ENCODE measurements at regions not wholly inside any gene's neighbourhood (a gene's known extent, or its start where the extent isn't known, plus 50 kb on each side); places are given as distances from the start of the nearest gene placed in this dataset.

DNA sequence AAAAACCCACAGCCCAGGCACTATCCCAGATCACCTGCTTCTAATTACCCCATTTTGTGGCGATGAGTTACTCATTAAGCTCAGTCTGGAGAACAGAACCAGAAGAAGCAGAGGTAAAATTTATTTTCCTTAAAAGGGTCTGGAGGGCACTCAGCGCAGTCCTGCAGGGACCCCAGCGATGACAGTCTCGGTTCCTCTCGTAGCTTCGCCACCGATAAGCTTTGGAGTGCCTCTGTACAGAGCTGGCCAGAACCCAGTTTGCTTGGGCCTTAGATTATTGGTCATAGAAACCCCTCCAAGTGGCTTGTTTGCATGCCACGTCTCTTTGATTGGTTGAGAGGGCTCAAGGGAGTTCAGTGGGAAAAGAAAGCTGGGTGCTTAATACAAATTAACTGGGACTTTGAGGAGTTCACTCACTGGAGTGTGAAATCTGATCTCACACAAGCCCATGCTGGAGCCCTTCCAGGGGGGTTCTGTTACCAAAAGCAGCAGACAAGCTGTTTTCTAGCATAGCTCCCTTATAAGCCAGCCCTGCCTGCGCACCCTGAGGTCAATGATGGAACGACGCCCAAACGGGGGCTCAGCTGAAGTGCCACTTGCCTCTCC, 158.5 kb upstream of the ARID1B start:
- H3K4me3 Mint-ChIP-seq, result no peak overlapping the region
- H3K27ac Mint-ChIP-seq, result no peak overlapping the region
- H3K27me3 Mint-ChIP-seq, result peaks cover 8% of the 10 kb centered on the region
- CTCF ChIA-PET, result no interaction called here
- no peaks in the 10 kb centered on the region for H3K4me1 Mint-ChIP-seq
- no peak for DNase-seq
- H3K9me3 Mint-ChIP-seq, result peaks cover 9% of the 10 kb centered on the region
- no peaks in the 10 kb centered on the region for H3K36me3 Mint-ChIP-seq

- peaks cover 14% of the 10 kb centered on the region for H3K9me3 Mint-ChIP-seq
Measured at GRCh38 chr6:156617941-156618340, 159.2 kb upstream of the ARID1B start.

GRCh38 chr6:156617376-156617775, 159.8 kb upstream of the ARID1B start:
- H3K9me3 Mint-ChIP-seq, result peaks cover 16% of the 10 kb centered on the region
- CTCF ChIA-PET, result no interaction called here
- no peak overlapping the region for H3K27ac Mint-ChIP-seq
- H3K4me1 Mint-ChIP-seq, result no peaks in the 10 kb centered on the region
- H3K36me3 Mint-ChIP-seq, result no peaks in the 10 kb centered on the region
- DNase-seq, result no peak
- H3K4me3 Mint-ChIP-seq, result no peak overlapping the region
- H3K27me3 Mint-ChIP-seq, result peaks cover 13% of the 10 kb centered on the region

More at GRCh38 chr6:156617941-156618340, 159.2 kb upstream of the ARID1B start:
- no peak overlapping the region for H3K4me3 Mint-ChIP-seq
- CTCF ChIA-PET, result no interaction called here
- H3K4me1 Mint-ChIP-seq, result no peaks in the 10 kb centered on the region
- no peak for DNase-seq
- no peak overlapping the region for H3K27ac Mint-ChIP-seq
- H3K36me3 Mint-ChIP-seq, result no peaks in the 10 kb centered on the region
- peaks cover 13% of the 10 kb centered on the region for H3K27me3 Mint-ChIP-seq

DNA sequence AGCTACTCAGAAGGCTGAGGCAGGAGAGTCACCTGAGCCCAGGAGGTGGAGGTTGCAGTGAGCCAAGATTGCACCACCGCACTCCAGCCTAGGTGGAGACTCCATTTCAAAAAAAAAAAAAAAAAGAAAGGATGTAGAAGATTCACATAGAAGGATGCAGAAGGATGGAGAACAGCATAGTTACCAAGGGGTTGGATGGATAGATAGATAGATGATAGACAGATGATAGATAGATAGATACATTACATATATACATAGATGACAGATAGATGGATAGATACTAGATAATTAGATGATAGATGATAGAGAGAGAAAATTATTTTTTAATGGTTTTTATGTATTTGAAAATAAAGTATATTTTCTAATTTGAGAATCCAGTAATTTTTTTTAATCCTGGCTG, 160.7 kb upstream of the ARID1B start:
- Mint-ChIP-seq H3K4me1 (no peaks in the 10 kb centered on the region), H3K9me3 (peaks cover 21% of the 10 kb centered on the region), H3K27me3 (peaks cover 9% of the 10 kb centered on the region), H3K27ac (no peak overlapping the region), H3K4me3 (no peak overlapping the region), H3K36me3 (no peaks in the 10 kb centered on the region)
- no peak for DNase-seq
- CTCF ChIA-PET, result no interaction called here

DNA sequence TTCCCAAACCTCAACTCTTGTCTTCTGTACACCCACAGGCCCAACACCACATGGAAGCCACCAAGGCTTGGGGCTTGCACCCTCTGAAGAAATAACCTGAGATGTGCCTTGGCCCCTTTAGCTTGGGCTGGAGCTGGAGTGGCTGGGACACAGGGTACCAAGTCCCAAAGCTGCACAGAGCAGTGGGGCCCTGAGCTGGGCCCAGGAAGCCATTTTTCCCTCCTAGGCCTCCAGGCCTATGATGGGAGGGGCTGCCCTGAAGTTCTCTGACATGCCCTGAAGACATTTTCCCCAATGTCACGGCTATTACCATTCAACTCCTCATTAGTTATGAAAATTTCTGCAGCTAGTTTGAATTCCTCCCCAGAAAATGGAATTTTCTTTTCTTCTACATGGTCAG, 163.2 kb upstream of the ARID1B start:
- Mint-ChIP-seq H3K36me3 (no peaks in the 10 kb centered on the region), H3K4me3 (no peak overlapping the region), H3K4me1 (no peaks in the 10 kb centered on the region), H3K27me3 (peaks cover 9% of the 10 kb centered on the region), H3K27ac (no peak overlapping the region), H3K9me3 (peaks cover 21% of the 10 kb centered on the region)
- no peak for DNase-seq
- CTCF ChIA-PET, result no interaction called here

DNA sequence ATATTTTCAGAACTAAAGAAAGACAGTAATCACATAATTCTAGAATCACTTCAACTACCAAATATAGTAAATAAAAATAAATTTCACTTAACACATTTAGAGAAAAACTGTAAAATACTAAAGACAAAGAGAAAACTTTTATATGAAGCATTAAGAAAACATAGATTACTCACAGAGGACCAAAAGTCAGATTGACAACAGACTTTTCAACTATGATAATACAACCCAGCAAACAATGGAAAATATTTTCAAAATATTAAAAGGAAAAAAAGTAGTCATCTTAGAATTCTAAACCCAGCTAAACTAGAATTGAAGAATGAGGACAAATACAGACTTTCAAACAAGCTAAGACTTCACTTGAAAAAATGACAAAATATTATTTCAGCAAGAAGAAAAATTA, 164.8 kb upstream of the ARID1B start:
- Mint-ChIP-seq H3K4me3 (no peak overlapping the region), H3K9me3 (peaks cover 21% of the 10 kb centered on the region), H3K27me3 (peaks cover 8% of the 10 kb centered on the region), H3K36me3 (no peaks in the 10 kb centered on the region), H3K27ac (no peak overlapping the region), H3K4me1 (no peaks in the 10 kb centered on the region)
- DNase-seq, result no peak
- CTCF ChIA-PET, result no interaction called here

GRCh38 chr6:156602066-156602385, 175.2 kb upstream of the ARID1B start:
- Mint-ChIP-seq H3K4me1 (no peaks in the 10 kb centered on the region), H3K36me3 (no peaks in the 10 kb centered on the region), H3K27ac (no peak overlapping the region), H3K9me3 (peaks cover 3% of the 10 kb centered on the region), H3K27me3 (peaks cover 18% of the 10 kb centered on the region), H3K4me3 (no peak overlapping the region)
- CTCF ChIA-PET, result no interaction called here
- DNase-seq, result no peak

- Mint-ChIP-seq H3K4me1 (no peaks in the 10 kb centered on the region), H3K9me3 (peaks cover 3% of the 10 kb centered on the region), H3K27me3 (peaks cover 18% of the 10 kb centered on the region), H3K27ac (no peak overlapping the region), H3K4me3 (no peak overlapping the region), H3K36me3 (no peaks in the 10 kb centered on the region)
- CTCF ChIA-PET, result no interaction called here
- no peak for DNase-seq
Measured at GRCh38 chr6:156601152-156602065, 175.8 kb upstream of the ARID1B start.

- Mint-ChIP-seq H3K27me3 (peaks cover 18% of the 10 kb centered on the region), H3K9me3 (peaks cover 3% of the 10 kb centered on the region), H3K4me1 (no peaks in the 10 kb centered on the region), H3K27ac (no peak overlapping the region), H3K36me3 (no peaks in the 10 kb centered on the region), H3K4me3 (no peak overlapping the region)
- CTCF ChIA-PET, result no interaction called here
- no peak for DNase-seq
Measured at GRCh38 chr6:156600678-156601077, 176.5 kb upstream of the ARID1B start.

- peaks cover 3% of the 10 kb centered on the region for H3K9me3 Mint-ChIP-seq
- H3K36me3 Mint-ChIP-seq, result no peaks in the 10 kb centered on the region
- H3K27me3 Mint-ChIP-seq, result peaks cover 14% of the 10 kb centered on the region
- H3K27ac Mint-ChIP-seq, result no peak overlapping the region
- DNase-seq, result no peak
- CTCF ChIA-PET, result no interaction called here
- H3K4me3 Mint-ChIP-seq, result no peak overlapping the region
- no peaks in the 10 kb centered on the region for H3K4me1 Mint-ChIP-seq
Measured at GRCh38 chr6:156599978-156600590, 177.1 kb upstream of the ARID1B start.

DNA sequence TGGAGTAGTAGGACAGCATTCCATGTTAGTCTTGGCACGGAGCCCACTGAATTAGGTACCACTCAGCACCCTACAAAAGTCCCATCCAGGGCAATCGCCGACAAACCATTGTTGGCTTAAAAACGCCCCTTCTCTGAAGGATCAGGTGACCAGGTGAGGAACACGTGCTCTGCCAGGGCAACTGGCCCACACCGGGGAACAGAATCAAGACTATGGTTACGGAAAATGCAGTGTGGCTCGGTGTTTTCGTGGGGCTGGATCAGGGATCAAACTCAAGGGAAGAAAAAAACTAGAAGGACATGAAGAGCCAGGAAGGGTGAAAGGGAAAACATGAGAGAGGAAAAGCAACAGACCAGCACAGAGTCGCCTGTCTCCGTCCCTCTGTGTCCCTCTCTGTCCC, 177.8 kb upstream of the ARID1B start:
- Mint-ChIP-seq H3K4me1 (no peaks in the 10 kb centered on the region), H3K36me3 (no peaks in the 10 kb centered on the region), H3K4me3 (no peak overlapping the region), H3K27me3 (peaks cover 14% of the 10 kb centered on the region), H3K9me3 (no peaks in the 10 kb centered on the region), H3K27ac (no peak overlapping the region)
- CTCF ChIA-PET, result no interaction called here
- DNase-seq, result no peak

GRCh38 chr6:156598855-156599180, 178.4 kb upstream of the ARID1B start:
- Mint-ChIP-seq H3K27me3 (peaks cover 14% of the 10 kb centered on the region), H3K9me3 (no peaks in the 10 kb centered on the region), H3K4me1 (no peaks in the 10 kb centered on the region), H3K4me3 (no peak overlapping the region), H3K27ac (no peak overlapping the region), H3K36me3 (no peaks in the 10 kb centered on the region)
- CTCF ChIA-PET, result no interaction called here
- DNase-seq, result no peak

- no peaks in the 10 kb centered on the region for H3K9me3 Mint-ChIP-seq
- no peak for DNase-seq
- H3K27me3 Mint-ChIP-seq, result peaks cover 14% of the 10 kb centered on the region
- H3K27ac Mint-ChIP-seq, result no peak overlapping the region
- CTCF ChIA-PET, result no interaction called here
- H3K4me3 Mint-ChIP-seq, result no peak overlapping the region
- H3K36me3 Mint-ChIP-seq, result no peaks in the 10 kb centered on the region
- H3K4me1 Mint-ChIP-seq, result no peaks in the 10 kb centered on the region
Measured at GRCh38 chr6:156598071-156598854, 178.9 kb upstream of the ARID1B start.

DNA sequence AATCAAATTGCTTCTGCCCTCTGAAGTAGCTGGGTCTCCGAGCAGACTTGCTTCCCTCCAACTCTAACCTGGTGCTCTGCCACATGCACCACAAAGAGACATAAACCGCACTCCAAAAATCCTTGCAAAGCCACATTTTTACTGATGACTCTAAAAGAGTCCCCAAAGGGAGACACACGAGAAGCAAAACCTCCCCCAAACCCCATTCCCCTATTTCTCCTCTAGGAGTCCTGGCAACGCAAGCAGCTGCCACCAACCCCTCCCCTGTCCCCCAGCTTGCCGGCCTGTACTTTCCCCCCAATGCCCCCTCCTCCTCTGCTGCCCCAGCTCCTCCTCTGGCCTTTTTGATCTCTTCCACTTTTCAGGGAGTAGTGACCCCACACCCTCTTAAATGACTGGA, 180.1 kb upstream of the ARID1B start:
- H3K36me3 Mint-ChIP-seq, result no peaks in the 10 kb centered on the region
- peaks cover 14% of the 10 kb centered on the region for H3K27me3 Mint-ChIP-seq
- H3K4me3 Mint-ChIP-seq, result no peak overlapping the region

More for the DNA sequence above, 180.1 kb upstream of the ARID1B start:
- no peak for DNase-seq
- no peaks in the 10 kb centered on the region for H3K4me1 Mint-ChIP-seq
- no peaks in the 10 kb centered on the region for H3K9me3 Mint-ChIP-seq
- CTCF ChIA-PET, result interaction anchor here (0.5 kb wide), 1 partner anchor 248 kb away, joined by 3 read pairs; no protein-coding TSS in a partner anchor
- H3K27ac Mint-ChIP-seq, result no peak overlapping the region
